Skeletal muscle satellite cell (primary cell): ENCODE measurements at regions not wholly inside any gene's neighbourhood (a gene's known extent, or its start where the extent isn't known, plus 50 kb on each side); places are given as distances from the start of the nearest gene placed in this dataset.
A peak's percentile ranks its signal among the peaks of the same experiment; 100 is the strongest.
"Not testable (repeated sequence)": the region's sequence is repeated elsewhere in the genome, so short reads cannot be mapped to it uniquely, and the experiment has no call there.

Experiments
- H3K27me3 ChIP-seq: 2 replicates; pipeline ENCODE4 v1.7.0; 2013; ENCODE audit warnings: low read length; ENCODE audit not compliant: control insufficient read depth, insufficient read depth
- H3K36me3 ChIP-seq: 2 replicates; pipeline ENCODE4 v1.7.0; 2013; ENCODE audit warnings: mild to moderate bottlenecking, control low read depth, low read length; ENCODE audit not compliant: insufficient read depth
- H3K4me1 ChIP-seq: 2 replicates; pipeline ENCODE4 v1.7.0; 2013; ENCODE audit warnings: low read length; ENCODE audit not compliant: control insufficient read depth, insufficient read depth
- H3K4me2 ChIP-seq: 2 replicates; pipeline ENCODE4 v1.7.0; 2013; ENCODE audit warnings: mild to moderate bottlenecking, low read length
- H3K4me3 ChIP-seq: 2 replicates; pipeline ENCODE4 v1.7.0; 2013; ENCODE audit warnings: low read length
- H3K9ac ChIP-seq: 2 replicates; pipeline ENCODE4 v1.7.0; 2013; ENCODE audit warnings: mild to moderate bottlenecking, low read depth, low read length, moderate library complexity
- H3K9me3 ChIP-seq: replicated peaks from 2 replicates; pipeline ENCODE4 v1.7.0; 2013; ENCODE audit warnings: mild to moderate bottlenecking, control low read depth, low read length

GRCh38 chr1:224061436-224061835, 52.5 kb upstream of the FBXO28 start:
- H3K36me3 ChIP-seq = no peaks in the 10 kb centered on the region
- H3K9me3 ChIP-seq = no peaks in the 10 kb centered on the region
- H3K4me3 ChIP-seq = no peak overlapping the region
- no peaks in the 10 kb centered on the region for H3K27me3 ChIP-seq
- peaks cover 35% of the 10 kb centered on the region for H3K4me1 ChIP-seq
- H3K9ac ChIP-seq = no peak overlapping the region
- H3K4me2 ChIP-seq = no peak overlapping the region

- H3K4me2 ChIP-seq = no peak overlapping the region
- peaks cover 24% of the 10 kb centered on the region for H3K4me1 ChIP-seq
- H3K4me3 ChIP-seq = no peak overlapping the region
- no peaks in the 10 kb centered on the region for H3K27me3 ChIP-seq
- H3K36me3 ChIP-seq = no peaks in the 10 kb centered on the region
- H3K9me3 ChIP-seq = no peaks in the 10 kb centered on the region
- no peak overlapping the region for H3K9ac ChIP-seq
These were observed 53.9 kb upstream of the FBXO28 start for GRCh38 chr1:224059897-224060427.

- H3K4me1 ChIP-seq = peaks cover 19% of the 10 kb centered on the region
- H3K9me3 ChIP-seq = no peaks in the 10 kb centered on the region
- no peaks in the 10 kb centered on the region for H3K36me3 ChIP-seq
- no peaks in the 10 kb centered on the region for H3K27me3 ChIP-seq
- H3K9ac ChIP-seq = no peak overlapping the region
- H3K4me2 ChIP-seq = peak overlapping the region; percentile 26
- no peak overlapping the region for H3K4me3 ChIP-seq
These were observed 55.6 kb upstream of the FBXO28 start for GRCh38 chr1:224058303-224058702.

GRCh38 chr1:224057461-224058199, 56.3 kb upstream of the FBXO28 start:
- Histone ChIP-seq H3K4me1 (peaks cover 25% of the 10 kb centered on the region), H3K4me2 (peak overlapping the region; percentile 26), H3K9ac (no peak overlapping the region), H3K27me3 (no peaks in the 10 kb centered on the region), H3K36me3 (no peaks in the 10 kb centered on the region), H3K9me3 (no peaks in the 10 kb centered on the region), H3K4me3 (no peak overlapping the region)

- Histone ChIP-seq H3K36me3 (no peaks in the 10 kb centered on the region), H3K4me3 (no peak overlapping the region), H3K4me1 (peaks cover 36% of the 10 kb centered on the region), H3K9ac (no peak overlapping the region), H3K27me3 (no peaks in the 10 kb centered on the region), H3K9me3 (no peaks in the 10 kb centered on the region), H3K4me2 (no peak overlapping the region)
These were observed 59.3 kb upstream of the FBXO28 start for GRCh38 chr1:224054611-224055010.

GRCh38 chr1:224054012-224054411, 59.9 kb upstream of the FBXO28 start:
- Histone ChIP-seq H3K4me2 (no peak overlapping the region), H3K4me3 (no peak overlapping the region), H3K9me3 (no peaks in the 10 kb centered on the region), H3K9ac (no peak overlapping the region), H3K4me1 (peaks cover 36% of the 10 kb centered on the region), H3K36me3 (no peaks in the 10 kb centered on the region), H3K27me3 (no peaks in the 10 kb centered on the region)

- Histone ChIP-seq H3K4me3 (no peak overlapping the region), H3K4me1 (peaks cover 33% of the 10 kb centered on the region), H3K4me2 (no peak overlapping the region), H3K9ac (no peak overlapping the region), H3K27me3 (no peaks in the 10 kb centered on the region), H3K36me3 (no peaks in the 10 kb centered on the region), H3K9me3 (no peaks in the 10 kb centered on the region)
These were observed 60.5 kb upstream of the FBXO28 start for GRCh38 chr1:224053456-224053855.

- H3K4me2 ChIP-seq = peak overlapping the region; percentile 31
- no peak overlapping the region for H3K4me3 ChIP-seq
- no peaks in the 10 kb centered on the region for H3K27me3 ChIP-seq
- H3K9ac ChIP-seq = no peak overlapping the region
- no peaks in the 10 kb centered on the region for H3K9me3 ChIP-seq
- H3K36me3 ChIP-seq = no peaks in the 10 kb centered on the region
- peaks cover 26% of the 10 kb centered on the region for H3K4me1 ChIP-seq
These were observed 61.1 kb upstream of the FBXO28 start for GRCh38 chr1:224052772-224053171.

GRCh38 chr1:224051782-224052181, 62.1 kb upstream of the FBXO28 start:
- H3K4me3 ChIP-seq, H3K9ac ChIP-seq: not testable (repeated sequence)

GRCh38 chr1:224051086-224051406, 62.9 kb upstream of the FBXO28 start:
- no peak overlapping the region for H3K9ac ChIP-seq
- no peaks in the 10 kb centered on the region for H3K36me3 ChIP-seq
- H3K4me2 ChIP-seq = no peak overlapping the region
- peaks cover 18% of the 10 kb centered on the region for H3K4me1 ChIP-seq
- no peaks in the 10 kb centered on the region for H3K27me3 ChIP-seq
- H3K4me3 ChIP-seq = no peak overlapping the region
- H3K9me3 ChIP-seq = no peaks in the 10 kb centered on the region

More at GRCh38 chr1:224051782-224052181, 62.1 kb upstream of the FBXO28 start:
- not testable (repeated sequence) for H3K4me2 ChIP-seq, H3K27me3 ChIP-seq, H3K36me3 ChIP-seq, H3K9me3 ChIP-seq
- H3K4me1 ChIP-seq = peaks cover 18% of the 10 kb centered on the region

GRCh38 chr1:224047538-224047937, 66.4 kb upstream of the FBXO28 start:
- no peaks in the 10 kb centered on the region for H3K36me3 ChIP-seq
- H3K27me3 ChIP-seq = no peaks in the 10 kb centered on the region
- no peak overlapping the region for H3K4me3 ChIP-seq
- H3K9ac ChIP-seq = no peak overlapping the region
- peaks cover 10% of the 10 kb centered on the region for H3K4me1 ChIP-seq
- no peak overlapping the region for H3K4me2 ChIP-seq
- H3K9me3 ChIP-seq = no peaks in the 10 kb centered on the region

GRCh38 chr1:224045556-224045955, 68.4 kb upstream of the FBXO28 start:
- H3K27me3 ChIP-seq = no peaks in the 10 kb centered on the region
- no peak overlapping the region for H3K9ac ChIP-seq
- peaks cover 2% of the 10 kb centered on the region for H3K4me1 ChIP-seq
- H3K4me3 ChIP-seq = no peak overlapping the region
- H3K36me3 ChIP-seq = no peaks in the 10 kb centered on the region
- H3K4me2 ChIP-seq = no peak overlapping the region
- H3K9me3 ChIP-seq = no peaks in the 10 kb centered on the region
